Head of caudate nucleus (tissue), 42 donors: ENCODE measurements at regions not wholly inside any gene's neighbourhood (a gene's known extent, or its start where the extent isn't known, plus 50 kb on each side); places are given as distances from the start of the nearest gene placed in this dataset.
"Not testable (repeated sequence)": the region's sequence is repeated elsewhere in the genome, so short reads cannot be mapped to it uniquely, and the experiment has no call there.

Experiments used
- DNase-seq, 42 donors: peaks; one replicate each; pipeline versions ENCODE4 v3.0.0 to v3.0.0-alpha.2; 2020 to 2021; ENCODE audit warnings: mixed read lengths in 7 of 42
- intact Hi-C: fragments of 100-400 bp; cut with DNase I; formaldehyde crosslinking; loops from one replicate; pipeline ENCODE4 v1.15.0; 2022

- DNase-seq = peak; percentile 4 to 74 (median 42)
- intact Hi-C loops = no loop called here
These were observed 61.1 kb upstream of the VAMP7 start for GRCh38 chrX:155819966-155820491.

GRCh38 chrX:155819525-155819924, 61.6 kb upstream of the VAMP7 start:
- intact Hi-C loops = no loop called here
- no peak for DNase-seq

- DNase-seq, intact Hi-C loops: not testable (repeated sequence)
These were observed 66.8 kb upstream of the VAMP7 start for GRCh38 chrX:155814391-155814790.

- intact Hi-C loops = no loop called here
- no peak for DNase-seq
These were observed 101.3 kb upstream of the VAMP7 start for GRCh38 chrX:155779831-155780230.

- no peak for DNase-seq
- intact Hi-C loops = no loop called here
These were observed 102.1 kb upstream of the VAMP7 start for GRCh38 chrX:155778844-155779553.

GRCh38 chrX:155774387-155774786, 106.8 kb upstream of the VAMP7 start:
- DNase-seq = no peak

GRCh38 chrX:155767876-155768769, 113.0 kb upstream of the VAMP7 start:
- intact Hi-C loops = no loop called here
- DNase-seq = peak in 21 of 42 donors; percentile 1 to 50 (median 15)

More at GRCh38 chrX:155774387-155774786, 106.8 kb upstream of the VAMP7 start:
- intact Hi-C loops = no loop called here

GRCh38 chrX:155767051-155767875, 113.9 kb upstream of the VAMP7 start:
- DNase-seq = peak in 33 of 42 donors; percentile 4 to 53 (median 22)
- intact Hi-C loops = no loop called here

- intact Hi-C loops = no loop called here
- DNase-seq = no peak
These were observed 114.8 kb upstream of the VAMP7 start for GRCh38 chrX:155766321-155766720.

- intact Hi-C loops = no loop called here
- no peak for DNase-seq
These were observed 120.0 kb upstream of the VAMP7 start for GRCh38 chrX:155761185-155761584.

GRCh38 chrX:155757046-155757759, 123.9 kb upstream of the VAMP7 start:
- DNase-seq = no peak
- intact Hi-C loops = no loop called here

GRCh38 chrX:155755706-155756337, 125.3 kb upstream of the VAMP7 start:
- DNase-seq = no peak
- intact Hi-C loops = no loop called here

GRCh38 chrX:155751131-155751530, 130.0 kb upstream of the VAMP7 start:
- intact Hi-C loops = no loop called here
- DNase-seq = no peak

GRCh38 chrX:155747520-155747919, 133.6 kb upstream of the VAMP7 start:
- intact Hi-C loops = no loop called here
- no peak for DNase-seq

- no peak for DNase-seq
These were observed 133.0 kb upstream of the TMLHE start for GRCh38 chrX:155745792-155746191.

GRCh38 chrX:155744534-155744933, 131.8 kb upstream of the TMLHE start:
- no peak for DNase-seq
- intact Hi-C loops = no loop called here

More at GRCh38 chrX:155745792-155746191, 133.0 kb upstream of the TMLHE start:
- intact Hi-C loops = no loop called here

GRCh38 chrX:155728335-155728734, 115.6 kb upstream of the TMLHE start:
- DNase-seq, intact Hi-C loops: not testable (repeated sequence)

- intact Hi-C loops = no loop called here
- DNase-seq = peak in 38 of 42 donors; percentile 6 to 71 (median 40)
These were observed 106.3 kb upstream of the TMLHE start for GRCh38 chrX:155718972-155719586.
